Activated CD4-positive, alpha-beta memory T cell treated with anti-CD3 and anti-CD28 coated beads, Interleukin-2, amount 10 ng/mL, durations not matched to agents 7 days and 5 days (primary cell): ENCODE measurements at regions not wholly inside any gene's neighbourhood (a gene's known extent, or its start where the extent isn't known, plus 50 kb on each side); places are given as distances from the start of the nearest gene placed in this dataset.
"Not testable (repeated sequence)": the region's sequence is repeated elsewhere in the genome, so short reads cannot be mapped to it uniquely, and the experiment has no call there.

Experiments
- CTCF ChIA-PET: fragments of 350-600 bp; sonication (Branson Sonifier 250); formaldehyde crosslinking; loops from one replicate; lab custom pipeline; 2021; ENCODE audit warnings: antibody characterized with exemption, inconsistent platforms; lab: Charles Lee
- POLR2A ChIA-PET: fragments of 350-600 bp; sonication (Branson Sonifier 250); formaldehyde crosslinking; loops from one replicate; lab custom pipeline; 2021; ENCODE audit warnings: antibody characterized with exemption; lab: Charles Lee
- DNase-seq: peaks from one replicate; pipeline ENCODE4 v3.0.0-alpha.2; 2020
- H3K27ac Mint-ChIP-seq: one replicate; pipeline ENCODE4 v1.8.0; 2021; ENCODE audit warnings: mild to moderate bottlenecking, mixed read lengths
- H3K27me3 Mint-ChIP-seq: one replicate; pipeline ENCODE4 v1.8.0; 2021; ENCODE audit warnings: mixed read lengths
- H3K36me3 Mint-ChIP-seq: one replicate; pipeline ENCODE4 v1.8.0; 2021; ENCODE audit warnings: low read depth, mixed read lengths
- H3K4me1 Mint-ChIP-seq: one replicate; pipeline ENCODE4 v1.8.0; 2021; ENCODE audit warnings: mixed read lengths
- H3K4me3 Mint-ChIP-seq: one replicate; pipeline ENCODE4 v1.8.0; 2021; ENCODE audit warnings: mild to moderate bottlenecking, mixed read lengths
- H3K9me3 Mint-ChIP-seq: one replicate; pipeline ENCODE4 v1.8.0; 2021; ENCODE audit warnings: mixed read lengths

GRCh38 chr5:27458287-27458686 is 419.9 kb upstream of the CDH9 start:
- CTCF ChIA-PET = no interaction called here
- Mint-ChIP-seq H3K36me3 (no peaks in the 10 kb centered on the region), H3K27ac (no peak overlapping the region), H3K27me3 (no peaks in the 10 kb centered on the region), H3K4me1 (no peaks in the 10 kb centered on the region), H3K9me3 (no peaks in the 10 kb centered on the region), H3K4me3 (no peak overlapping the region)
- no peak for DNase-seq
- POLR2A ChIA-PET = no interaction called here

DNA sequence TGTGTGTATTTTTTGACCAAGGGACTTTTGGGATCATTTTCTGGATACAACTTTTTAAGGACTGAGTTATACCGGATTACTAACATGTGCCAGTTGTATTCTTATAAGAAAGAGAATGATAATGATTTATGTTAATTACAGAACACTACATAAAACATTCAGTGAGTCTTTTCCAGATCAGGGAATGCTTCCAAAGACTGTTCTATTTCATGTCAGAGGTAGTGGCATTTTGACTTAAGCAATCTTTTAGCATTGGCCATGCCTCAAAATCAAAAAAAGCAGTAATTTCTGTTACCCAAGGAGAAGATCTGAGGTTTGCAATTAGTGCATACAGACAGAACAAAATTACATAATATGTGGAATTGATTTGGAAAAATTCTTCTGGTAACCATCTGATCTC is 413.0 kb upstream of the CDH9 start:
- POLR2A ChIA-PET = no interaction called here
- Mint-ChIP-seq H3K9me3 (peaks cover 2% of the 10 kb centered on the region), H3K27me3 (no peaks in the 10 kb centered on the region), H3K36me3 (no peaks in the 10 kb centered on the region), H3K4me3 (no peak overlapping the region), H3K27ac (no peak overlapping the region), H3K4me1 (no peaks in the 10 kb centered on the region)
- CTCF ChIA-PET = no interaction called here
- no peak for DNase-seq

- no peaks in the 10 kb centered on the region for H3K4me1 Mint-ChIP-seq
- no peaks in the 10 kb centered on the region for H3K36me3 Mint-ChIP-seq
- H3K4me3 Mint-ChIP-seq = no peak overlapping the region
- H3K27me3 Mint-ChIP-seq = no peaks in the 10 kb centered on the region
- ChIA-PET CTCF (no interaction called here), POLR2A (no interaction called here)
- no peak overlapping the region for H3K27ac Mint-ChIP-seq
- no peak for DNase-seq
- peaks cover 2% of the 10 kb centered on the region for H3K9me3 Mint-ChIP-seq
Measured at GRCh38 chr5:27450607-27451006, 412.2 kb upstream of the CDH9 start.

DNA sequence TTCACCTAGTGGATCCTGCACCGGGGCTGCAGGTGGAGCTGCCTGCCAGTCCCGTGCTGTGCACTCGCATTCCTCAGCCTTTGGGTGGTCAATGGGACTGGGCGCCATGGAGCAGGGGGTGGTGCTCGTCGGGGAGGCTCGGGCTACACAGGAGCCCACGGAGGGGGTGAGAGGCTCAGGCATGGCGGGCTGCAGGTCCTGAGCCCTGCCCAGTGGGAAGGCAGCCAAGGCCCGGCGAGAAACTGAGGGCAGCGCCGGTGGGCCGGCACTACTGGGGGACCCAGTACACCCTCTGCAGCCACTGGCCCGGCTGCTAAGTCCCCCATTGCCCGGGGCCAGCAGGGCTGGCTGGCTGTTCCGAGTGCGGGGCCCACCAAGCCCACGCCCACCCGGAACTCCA is 401.0 kb upstream of the CDH9 start:
- CTCF ChIA-PET, DNase-seq, H3K4me1 Mint-ChIP-seq, H3K4me3 Mint-ChIP-seq, H3K27ac Mint-ChIP-seq, H3K36me3 Mint-ChIP-seq, POLR2A ChIA-PET, H3K27me3 Mint-ChIP-seq: not testable (repeated sequence)
- peaks cover 11% of the 10 kb centered on the region for H3K9me3 Mint-ChIP-seq

GRCh38 chr5:27437594-27438200 is 399.3 kb upstream of the CDH9 start:
- Mint-ChIP-seq H3K4me1 (no peaks in the 10 kb centered on the region), H3K27me3 (no peaks in the 10 kb centered on the region), H3K4me3 (no peak overlapping the region), H3K27ac (no peak overlapping the region), H3K36me3 (no peaks in the 10 kb centered on the region), H3K9me3 (peaks cover 8% of the 10 kb centered on the region)
- ChIA-PET POLR2A (no interaction called here), CTCF (no interaction called here)
- DNase-seq = no peak

GRCh38 chr5:27434335-27434734 is 395.9 kb upstream of the CDH9 start:
- CTCF ChIA-PET = no interaction called here
- no peaks in the 10 kb centered on the region for H3K4me1 Mint-ChIP-seq
- H3K9me3 Mint-ChIP-seq = peaks cover 13% of the 10 kb centered on the region
- POLR2A ChIA-PET = no interaction called here
- H3K36me3 Mint-ChIP-seq = no peaks in the 10 kb centered on the region
- DNase-seq = no peak
- no peak overlapping the region for H3K4me3 Mint-ChIP-seq
- no peak overlapping the region for H3K27ac Mint-ChIP-seq
- H3K27me3 Mint-ChIP-seq = no peaks in the 10 kb centered on the region

DNA sequence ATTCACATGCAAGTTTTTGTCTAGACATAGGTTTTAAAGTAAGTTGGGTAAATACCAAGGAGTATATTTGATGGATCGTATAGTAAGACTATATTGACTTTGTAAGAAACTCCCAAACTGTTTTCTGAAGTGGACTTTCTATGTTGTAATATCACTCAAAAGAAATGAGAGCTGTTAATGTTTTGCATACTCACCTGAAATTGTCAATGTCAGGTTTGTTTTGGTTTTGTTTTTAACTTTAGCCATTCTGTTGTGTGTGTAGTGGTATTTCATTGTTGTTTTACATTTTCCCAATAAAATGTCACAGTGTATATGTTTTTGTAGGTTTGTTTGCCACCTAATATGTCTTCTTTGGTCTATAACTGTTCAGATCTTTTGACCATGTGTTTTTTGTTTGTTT is 375.7 kb upstream of the CDH9 start:
- Mint-ChIP-seq H3K36me3 (no peaks in the 10 kb centered on the region), H3K4me1 (no peaks in the 10 kb centered on the region), H3K9me3 (peaks cover 9% of the 10 kb centered on the region), H3K27ac (no peak overlapping the region), H3K27me3 (no peaks in the 10 kb centered on the region), H3K4me3 (no peak overlapping the region)
- no peak for DNase-seq
- CTCF ChIA-PET = no interaction called here
- POLR2A ChIA-PET = no interaction called here

DNA sequence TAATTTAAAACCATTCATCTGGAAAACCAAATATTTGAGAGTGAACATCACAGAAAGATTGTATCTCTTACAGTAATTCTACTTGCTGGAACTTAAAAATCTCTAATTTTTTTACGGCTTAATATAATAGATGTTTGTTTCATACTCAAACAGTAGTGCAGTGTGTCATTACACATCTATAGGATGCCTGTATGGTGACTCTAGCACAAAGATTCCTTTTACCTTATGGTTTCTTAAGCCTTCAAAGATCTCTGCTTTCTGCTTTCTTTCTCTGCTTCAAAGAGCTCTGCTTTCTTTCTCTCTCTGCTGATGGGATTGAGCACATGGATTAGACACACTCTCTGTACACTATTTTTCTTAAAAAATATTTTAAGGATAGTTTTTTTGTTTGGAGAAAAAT is 374.0 kb upstream of the CDH9 start:
- Mint-ChIP-seq H3K36me3 (no peaks in the 10 kb centered on the region), H3K4me3 (no peak overlapping the region), H3K9me3 (peaks cover 9% of the 10 kb centered on the region), H3K4me1 (no peaks in the 10 kb centered on the region), H3K27ac (no peak overlapping the region), H3K27me3 (no peaks in the 10 kb centered on the region)
- ChIA-PET CTCF (no interaction called here), POLR2A (no interaction called here)
- no peak for DNase-seq

DNA sequence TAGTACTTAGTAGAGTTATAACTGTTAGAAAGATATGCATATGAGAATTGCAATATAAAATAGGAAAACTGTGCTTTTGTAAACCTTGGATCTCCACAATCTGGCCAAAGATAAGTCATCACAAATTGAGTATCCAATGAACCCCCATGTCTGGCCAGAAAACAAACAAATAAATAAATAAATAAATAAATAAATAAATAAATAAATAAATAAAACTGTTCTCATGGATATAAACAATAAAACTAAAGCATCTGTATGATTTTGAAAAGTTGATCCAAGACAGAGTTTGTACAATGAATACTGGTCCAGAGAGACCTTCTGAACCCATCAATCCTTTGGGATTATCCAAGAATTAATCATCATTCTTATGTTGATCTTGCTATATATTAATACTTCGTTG is 367.6 kb upstream of the CDH9 start:
- POLR2A ChIA-PET = no interaction called here
- DNase-seq = no peak
- no peaks in the 10 kb centered on the region for H3K4me1 Mint-ChIP-seq
- no peak overlapping the region for H3K4me3 Mint-ChIP-seq
- peaks cover 2% of the 10 kb centered on the region for H3K9me3 Mint-ChIP-seq
- CTCF ChIA-PET = no interaction called here
- no peaks in the 10 kb centered on the region for H3K27me3 Mint-ChIP-seq
- no peaks in the 10 kb centered on the region for H3K36me3 Mint-ChIP-seq
- no peak overlapping the region for H3K27ac Mint-ChIP-seq

DNA sequence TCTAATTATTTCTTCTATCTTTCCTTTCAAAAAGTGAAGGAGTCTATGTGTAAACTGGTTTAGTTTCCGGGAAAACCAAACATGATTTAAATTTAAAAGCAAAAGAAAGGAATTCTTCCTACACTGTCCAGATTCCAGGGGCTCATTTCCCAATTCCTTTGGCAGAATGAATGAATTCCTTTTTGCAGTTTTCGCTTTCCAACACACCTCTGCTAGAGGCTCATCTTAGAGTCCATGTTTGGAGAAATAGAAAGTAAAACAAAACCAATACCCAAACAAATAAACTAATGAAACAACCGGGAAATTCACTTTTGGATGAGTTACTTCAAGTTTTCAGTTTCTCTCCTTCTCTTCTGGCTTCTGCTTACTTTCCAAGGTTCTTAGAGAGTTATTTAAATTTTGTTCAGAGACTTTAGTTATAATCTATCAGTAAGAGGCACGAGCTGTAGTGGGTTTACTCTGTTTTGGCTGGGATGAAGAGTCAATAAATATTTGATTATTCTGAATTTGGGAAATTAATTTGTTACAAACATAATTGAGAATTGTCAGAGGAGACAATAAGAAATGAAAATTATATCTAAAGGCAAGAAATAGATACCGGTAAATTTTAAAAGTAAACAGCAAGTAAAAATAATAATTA is 365.0 kb upstream of the CDH9 start:
- no peaks in the 10 kb centered on the region for H3K4me1 Mint-ChIP-seq
- no peak overlapping the region for H3K4me3 Mint-ChIP-seq
- no peaks in the 10 kb centered on the region for H3K36me3 Mint-ChIP-seq
- DNase-seq = no peak
- H3K27ac Mint-ChIP-seq = no peak overlapping the region
- no peaks in the 10 kb centered on the region for H3K27me3 Mint-ChIP-seq
- H3K9me3 Mint-ChIP-seq = peaks cover 5% of the 10 kb centered on the region
- ChIA-PET POLR2A (no interaction called here), CTCF (no interaction called here)

DNA sequence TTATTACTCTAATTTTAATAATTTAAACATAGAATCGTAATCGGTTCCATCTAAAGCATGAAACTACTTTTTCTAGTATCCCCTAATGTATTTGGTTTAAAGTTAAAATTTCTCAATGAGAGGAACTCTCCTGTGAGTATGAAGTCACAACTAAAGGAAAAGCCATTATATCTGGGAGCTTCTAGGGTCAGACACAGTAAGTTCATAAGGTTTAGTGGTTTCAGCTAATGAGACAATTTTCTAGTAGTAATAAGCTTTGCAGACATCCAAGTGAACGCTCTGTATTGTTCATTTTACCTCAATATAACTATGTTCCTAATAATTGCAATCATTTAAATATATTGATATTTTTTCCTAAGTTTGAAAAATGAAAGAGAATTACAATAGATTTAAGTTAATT is 364.4 kb upstream of the CDH9 start:
- H3K27me3 Mint-ChIP-seq = no peaks in the 10 kb centered on the region
- no peak for DNase-seq
- ChIA-PET CTCF (no interaction called here), POLR2A (no interaction called here)
- peaks cover 5% of the 10 kb centered on the region for H3K9me3 Mint-ChIP-seq
- H3K27ac Mint-ChIP-seq = no peak overlapping the region
- H3K4me3 Mint-ChIP-seq = no peak overlapping the region
- H3K4me1 Mint-ChIP-seq = no peaks in the 10 kb centered on the region
- no peaks in the 10 kb centered on the region for H3K36me3 Mint-ChIP-seq

DNA sequence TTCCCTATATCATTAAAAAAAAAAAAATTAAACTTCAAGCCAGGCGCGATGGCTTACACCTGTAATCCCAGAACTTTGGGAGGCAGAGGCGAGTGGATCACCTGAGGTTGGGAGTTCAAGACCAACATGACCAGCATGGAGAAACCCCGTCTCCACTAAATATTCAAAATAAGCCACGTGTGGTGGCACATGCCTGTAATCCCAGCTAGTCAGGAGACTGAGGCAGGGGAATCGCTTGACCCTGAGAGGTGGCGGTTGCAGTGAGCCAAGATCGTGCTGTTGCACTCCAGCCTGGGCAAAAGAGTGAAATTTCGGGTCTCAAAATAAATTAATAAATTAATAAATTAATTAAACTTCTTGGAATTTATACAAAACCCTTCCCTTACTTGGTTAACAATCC is 358.6 kb upstream of the CDH9 start:
- Mint-ChIP-seq H3K27me3 (no peaks in the 10 kb centered on the region), H3K27ac (no peak overlapping the region), H3K36me3 (no peaks in the 10 kb centered on the region), H3K9me3 (peaks cover 7% of the 10 kb centered on the region), H3K4me3 (no peak overlapping the region), H3K4me1 (no peaks in the 10 kb centered on the region)
- ChIA-PET POLR2A (no interaction called here), CTCF (no interaction called here)
- no peak for DNase-seq

- Mint-ChIP-seq H3K27me3 (no peaks in the 10 kb centered on the region), H3K36me3 (no peaks in the 10 kb centered on the region), H3K4me3 (no peak overlapping the region), H3K4me1 (no peaks in the 10 kb centered on the region), H3K27ac (no peak overlapping the region), H3K9me3 (peaks cover 9% of the 10 kb centered on the region)
- ChIA-PET POLR2A (no interaction called here), CTCF (no interaction called here)
- no peak for DNase-seq
Measured at GRCh38 chr5:27392716-27393115, 354.3 kb upstream of the CDH9 start.

- Mint-ChIP-seq H3K4me3 (no peak overlapping the region), H3K9me3 (peaks cover 11% of the 10 kb centered on the region), H3K27me3 (no peaks in the 10 kb centered on the region), H3K27ac (no peak overlapping the region), H3K36me3 (no peaks in the 10 kb centered on the region), H3K4me1 (no peaks in the 10 kb centered on the region)
- no peak for DNase-seq
- POLR2A ChIA-PET = no interaction called here
- CTCF ChIA-PET = no interaction called here
Measured at GRCh38 chr5:27389696-27390095, 351.3 kb upstream of the CDH9 start.
